Loucy (cell line): ENCODE measurements at regions not wholly inside any gene's neighbourhood (a gene's known extent, or its start where the extent isn't known, plus 50 kb on each side); places are given as distances from the start of the nearest gene placed in this dataset.

Experiments
- H2AFZ ChIP-seq: fragments of 200-600 bp; sonication (generic); 2 replicates; pipeline ENCODE4 v1.6.0; 2016; ENCODE audit warnings: antibody characterized with exemption, mild to moderate bottlenecking, low read length, moderate library complexity
- H3F3A ChIP-seq: fragments of 200-600 bp; 2 replicates; pipeline ENCODE4 v1.6.0; 2016; ENCODE audit warnings: antibody characterized with exemption, low read depth, mild to moderate bottlenecking
- H3K27me3 ChIP-seq: fragments of 200-600 bp; sonication (generic); 2 replicates; pipeline ENCODE4 v1.6.1; 2014; ENCODE audit warnings: low read length, mild to moderate bottlenecking; ENCODE audit not compliant: insufficient read depth, poor library complexity, severe bottlenecking
- H3K36me3 ChIP-seq: fragments of 200-600 bp; sonication (generic); 2 replicates; pipeline ENCODE4 v1.6.1; 2016; ENCODE audit warnings: low read length; ENCODE audit not compliant: insufficient read depth
- H3K4me1 ChIP-seq: fragments of 200-600 bp; sonication (generic); 2 replicates; pipeline ENCODE4 v1.5.1; 2014; ENCODE audit warnings: low read length, mild to moderate bottlenecking; ENCODE audit not compliant: insufficient read depth, poor library complexity, severe bottlenecking
- H3K4me2 ChIP-seq: fragments of 200-600 bp; sonication (generic); 2 replicates; pipeline ENCODE4 v1.6.0; 2014; ENCODE audit warnings: antibody characterized with exemption, low read length, low read depth, mild to moderate bottlenecking; ENCODE audit not compliant: poor library complexity, severe bottlenecking
- H3K4me3 ChIP-seq: fragments of 200-600 bp; sonication (generic); 2 replicates; pipeline ENCODE4 v1.5.1; 2014; ENCODE audit warnings: low read length, mild to moderate bottlenecking, mixed read lengths; ENCODE audit not compliant: poor library complexity, severe bottlenecking
- H3K79me2 ChIP-seq: fragments of 200-600 bp; sonication (generic); 2 replicates; pipeline ENCODE4 v1.6.1; 2014; ENCODE audit warnings: low read length; ENCODE audit not compliant: insufficient read depth
- H3K9ac ChIP-seq: fragments of 200-600 bp; sonication (generic); 2 replicates; pipeline ENCODE4 v1.6.0; 2014; ENCODE audit warnings: mild to moderate bottlenecking, low read depth, low read length, moderate library complexity; ENCODE audit not compliant: poor library complexity, severe bottlenecking
- H3K9me2 ChIP-seq: fragments of 200-600 bp; sonication (generic); replicated peaks from 2 replicates; pipeline ENCODE4 v1.6.1; 2016; ENCODE audit warnings: low read depth, low read length, mixed read lengths
- H3K9me3 ChIP-seq: fragments of 200-600 bp; sonication (generic); 2 replicates; pipeline ENCODE4 v1.6.1; 2014; ENCODE audit warnings: mild to moderate bottlenecking, antibody characterized with exemption, low read length, low read depth; ENCODE audit not compliant: insufficient read depth
- H4K20me1 ChIP-seq: fragments of 200-600 bp; sonication (generic); 2 replicates; pipeline ENCODE4 v1.6.0; 2014; ENCODE audit warnings: antibody characterized with exemption, low read length, mild to moderate bottlenecking; ENCODE audit not compliant: insufficient read depth, poor library complexity, severe bottlenecking
- CTCF ChIP-seq: fragments of 200-600 bp; sonication (generic); conservative IDR thresholded peaks from 2 replicates; pipeline ENCODE4 v1.5.1; 2014; ENCODE audit warnings: mild to moderate bottlenecking, antibody characterized with exemption, low read length
- EZH2phosphoT487 ChIP-seq: fragments of 200-600 bp; IDR thresholded peaks from 2 replicates; pipeline ENCODE4 v1.6.1; 2018; ENCODE audit warnings: antibody characterized with exemption, mild to moderate bottlenecking, moderate library complexity, borderline replicate concordance

GRCh38 chr4:159414305-159414704 is 311.4 kb downstream of the RAPGEF2 start:
- no peak overlapping the region for H3K4me2 ChIP-seq
- no peaks in the 10 kb centered on the region for H3K36me3 ChIP-seq
- no peaks in the 10 kb centered on the region for H4K20me1 ChIP-seq

GRCh38 chr4:159416073-159416472 is 313.2 kb downstream of the RAPGEF2 start:
- Histone ChIP-seq H4K20me1 (no peaks in the 10 kb centered on the region), H3K9me2 (no peaks in the 10 kb centered on the region), H3K36me3 (no peaks in the 10 kb centered on the region), H3K9me3 (no peaks in the 10 kb centered on the region; the same call in 1 of the 2 replicates), H3K79me2 (no peaks in the 10 kb centered on the region), H3K4me3 (no peak overlapping the region), H3K4me1 (no peaks in the 10 kb centered on the region), H3K27me3 (no peaks in the 10 kb centered on the region), H3K9ac (no peak overlapping the region), H3F3A (no peaks in the 10 kb centered on the region), H3K4me2 (no peak overlapping the region), H2AFZ (no peak overlapping the region)
- TF ChIP-seq EZH2phosphoT487: no peak
- TF ChIP-seq CTCF: no peak

More at GRCh38 chr4:159414305-159414704, 311.4 kb downstream of the RAPGEF2 start:
- H3K4me3 ChIP-seq: no peak overlapping the region
- no peaks in the 10 kb centered on the region for H3K9me3 ChIP-seq
- H3K9ac ChIP-seq: no peak overlapping the region
- H3K27me3 ChIP-seq: peaks cover 10% of the 10 kb centered on the region
- no peaks in the 10 kb centered on the region for H3F3A ChIP-seq
- TF ChIP-seq EZH2phosphoT487: no peak
- TF ChIP-seq CTCF: no peak
- no peak overlapping the region for H2AFZ ChIP-seq
- H3K9me2 ChIP-seq: no peaks in the 10 kb centered on the region
- H3K4me1 ChIP-seq: no peaks in the 10 kb centered on the region
- no peaks in the 10 kb centered on the region for H3K79me2 ChIP-seq

GRCh38 chr4:159416996-159417395 is 314.1 kb downstream of the RAPGEF2 start:
- Histone ChIP-seq H2AFZ (no peak overlapping the region), H3K4me2 (no peak overlapping the region), H3F3A (no peaks in the 10 kb centered on the region), H3K36me3 (no peaks in the 10 kb centered on the region), H3K27me3 (no peaks in the 10 kb centered on the region), H3K79me2 (no peaks in the 10 kb centered on the region), H3K4me3 (no peak overlapping the region), H3K4me1 (no peaks in the 10 kb centered on the region), H3K9me3 (no peaks in the 10 kb centered on the region; the same call in 1 of the 2 replicates), H3K9ac (no peak overlapping the region), H4K20me1 (no peaks in the 10 kb centered on the region), H3K9me2 (no peaks in the 10 kb centered on the region)
- TF ChIP-seq CTCF (no peak), EZH2phosphoT487 (no peak)
